ENCODE measurements at regions not wholly inside any gene's neighbourhood (a gene's known extent, or its start where the extent isn't known, plus 50 kb on each side); places are given as distances from the start of the nearest gene placed in this dataset.

DNA sequence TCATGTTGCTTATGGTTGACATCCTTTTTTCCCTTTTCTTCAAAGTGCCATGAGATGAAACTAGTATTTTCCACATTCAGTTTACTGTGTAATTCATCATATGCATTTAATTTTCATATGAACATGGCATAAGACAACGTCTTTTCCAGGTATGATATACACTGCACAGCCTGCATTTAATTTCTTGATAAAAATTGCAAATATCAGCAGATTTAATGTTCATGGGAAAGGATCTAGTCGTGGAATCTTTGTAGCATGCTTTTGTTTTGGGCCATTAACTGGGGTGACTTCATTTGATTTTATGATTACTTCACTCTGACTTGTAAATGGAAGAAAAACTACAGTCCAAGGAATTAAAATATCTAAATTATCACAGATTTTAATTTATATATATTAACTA, 837.3 kb downstream of the IPMK start:
- H3K9ac ChIP-seq (ENCODE audit: low read length): no peak overlapping the region
- no peak overlapping the region for H3K18ac ChIP-seq (ENCODE audit: low read length)
- no peak for DNase-seq
- H2AK5ac ChIP-seq (ENCODE audit: low read length): no peak overlapping the region
- WGBS (ENCODE audit: extremely low coverage, insufficient coverage, insufficient read length): no CpG with 5 or more reads among the region's 2 CpGs
- H3K4me2 ChIP-seq (ENCODE audit: low read length): no peak overlapping the region
- H4K12ac ChIP-seq (ENCODE audit: low read depth, low read length): no peak overlapping the region
- H3K27ac ChIP-seq (ENCODE audit: low read depth, low read length): no peak overlapping the region
- H3K14ac ChIP-seq (ENCODE audit: low read length): no peak overlapping the region
- H4K91ac ChIP-seq (ENCODE audit: low read depth, low read length): no peak overlapping the region
- H2BK5ac ChIP-seq (ENCODE audit: low read depth, low read length, poor library complexity): no peak overlapping the region
- H3K79me2 ChIP-seq (ENCODE audit: control insufficient read depth, insufficient read depth, low read length, poor library complexity): no peaks in the 10 kb centered on the region
- no peak overlapping the region for H3K4me3 ChIP-seq (ENCODE audit: low read depth, low read length)
- H3K79me1 ChIP-seq (ENCODE audit: low read length): no peaks in the 10 kb centered on the region
- H2AFZ ChIP-seq (ENCODE audit: insufficient read depth, low read length, poor library complexity): no peak overlapping the region
- H3K36me3 ChIP-seq (ENCODE audit: control insufficient read depth in 1 of 2, insufficient read depth in 2 of 2, low read length in 2 of 2): no peaks in the 10 kb centered on the region
- no peaks in the 10 kb centered on the region for H3K27me3 ChIP-seq (ENCODE audit: insufficient read depth, low read length)
- H3K23ac ChIP-seq (ENCODE audit: low read length): no peak overlapping the region
- H3K4me1 ChIP-seq (ENCODE audit: control insufficient read depth in 1 of 2, insufficient read depth in 2 of 2, low read length in 2 of 2): no peaks in the 10 kb centered on the region
- no peak overlapping the region for H3K4ac ChIP-seq (ENCODE audit: low read depth, low read length)
- no peak overlapping the region for H2BK12ac ChIP-seq (ENCODE audit: low read length)
- H4K8ac ChIP-seq (ENCODE audit: low read depth, low read length): no peak overlapping the region
- no peak overlapping the region for H2BK120ac ChIP-seq (ENCODE audit: insufficient read depth, low read length, poor library complexity)
- H3K9me3 ChIP-seq (ENCODE audit: insufficient read depth, low read depth, low read length): no peaks in the 10 kb centered on the region

DNA sequence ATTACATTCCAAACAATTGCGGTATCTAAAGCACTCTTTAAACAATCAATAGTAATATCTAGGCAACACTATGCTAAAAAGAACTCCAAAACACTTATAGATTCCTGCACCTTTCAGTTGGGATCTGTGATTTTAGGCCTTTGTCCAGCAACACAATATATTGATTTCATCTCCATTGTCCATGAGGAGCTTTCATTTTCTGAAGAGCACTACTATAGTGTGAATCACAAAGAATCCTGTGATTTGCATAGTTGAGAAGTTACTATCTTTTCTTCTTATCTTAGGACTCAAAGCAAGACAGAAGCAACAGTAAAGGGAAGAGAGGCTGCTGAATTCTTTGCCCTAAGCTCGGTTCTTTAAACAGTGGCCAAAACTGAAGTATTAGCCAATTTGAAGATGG, 846.8 kb downstream of the IPMK start:
- Histone ChIP-seq H4K8ac (ENCODE audit: low read depth, low read length) (no peak overlapping the region), H3K9ac (ENCODE audit: low read length) (no peak overlapping the region), H4K91ac (ENCODE audit: low read depth, low read length) (no peak overlapping the region), H3K27ac (ENCODE audit: low read depth, low read length) (no peak overlapping the region), H3K27me3 (ENCODE audit: insufficient read depth, low read length) (no peaks in the 10 kb centered on the region), H2AFZ (ENCODE audit: insufficient read depth, low read length, poor library complexity) (no peak overlapping the region), H3K79me2 (ENCODE audit: control insufficient read depth, insufficient read depth, low read length, poor library complexity) (no peaks in the 10 kb centered on the region), H2BK5ac (ENCODE audit: low read depth, low read length, poor library complexity) (no peak overlapping the region), H2AK5ac (ENCODE audit: low read length) (no peak overlapping the region), H3K4me2 (ENCODE audit: low read length) (no peak overlapping the region), H2BK12ac (ENCODE audit: low read length) (no peak overlapping the region), H3K4me1 (ENCODE audit: control insufficient read depth in 1 of 2, insufficient read depth in 2 of 2, low read length in 2 of 2) (no peaks in the 10 kb centered on the region), H3K9me3 (ENCODE audit: insufficient read depth, low read depth, low read length) (no peaks in the 10 kb centered on the region), H4K12ac (ENCODE audit: low read depth, low read length) (no peak overlapping the region), H3K79me1 (ENCODE audit: low read length) (no peaks in the 10 kb centered on the region), H3K4ac (ENCODE audit: low read depth, low read length) (no peak overlapping the region), H3K18ac (ENCODE audit: low read length) (no peak overlapping the region), H2BK120ac (ENCODE audit: insufficient read depth, low read length, poor library complexity) (no peak overlapping the region), H3K23ac (ENCODE audit: low read length) (no peak overlapping the region), H3K14ac (ENCODE audit: low read length) (no peak overlapping the region), H3K36me3 (ENCODE audit: control insufficient read depth in 1 of 2, insufficient read depth in 2 of 2, low read length in 2 of 2) (no peaks in the 10 kb centered on the region), H3K4me3 (ENCODE audit: low read depth, low read length) (no peak overlapping the region)
- peak in 1 of 2 donors; percentile 1 for DNase-seq
- no CpG with 5 or more reads among the region's 2 CpGs for WGBS (ENCODE audit: extremely low coverage, insufficient coverage, insufficient read length)

DNA sequence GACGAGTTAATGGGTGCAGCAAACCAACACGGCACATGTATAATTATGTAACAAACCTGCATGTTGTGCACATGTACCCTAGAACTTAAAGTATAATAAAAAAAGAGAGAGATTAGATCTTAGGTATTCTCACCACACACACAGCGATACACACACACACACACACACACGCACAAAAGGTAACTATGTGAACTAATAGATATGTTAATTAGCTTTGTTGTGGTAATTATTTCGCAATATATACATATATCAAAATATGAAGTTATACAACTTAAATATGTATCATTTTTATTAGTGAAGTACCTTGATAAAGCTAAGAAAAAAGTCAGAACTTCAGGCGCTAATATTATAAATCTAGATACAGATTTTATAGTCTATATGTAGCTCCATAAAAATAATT, 849.2 kb downstream of the IPMK start:
- no peak overlapping the region for H2AK5ac ChIP-seq (ENCODE audit: low read length)
- H3K4me3 ChIP-seq (ENCODE audit: low read depth, low read length): no peak overlapping the region
- H3K4me2 ChIP-seq (ENCODE audit: low read length): no peak overlapping the region
- no peak overlapping the region for H4K8ac ChIP-seq (ENCODE audit: low read depth, low read length)
- H2BK120ac ChIP-seq (ENCODE audit: insufficient read depth, low read length, poor library complexity): no peak overlapping the region
- no CpG with 5 or more reads among the region's 6 CpGs for WGBS (ENCODE audit: extremely low coverage, insufficient coverage, insufficient read length)
- H2AFZ ChIP-seq (ENCODE audit: insufficient read depth, low read length, poor library complexity): no peak overlapping the region
- no peak overlapping the region for H4K91ac ChIP-seq (ENCODE audit: low read depth, low read length)
- H3K9me3 ChIP-seq (ENCODE audit: insufficient read depth, low read depth, low read length): no peaks in the 10 kb centered on the region
- no peak overlapping the region for H4K12ac ChIP-seq (ENCODE audit: low read depth, low read length)
- H3K27me3 ChIP-seq (ENCODE audit: insufficient read depth, low read length): no peaks in the 10 kb centered on the region
- no peak overlapping the region for H3K18ac ChIP-seq (ENCODE audit: low read length)
- H3K27ac ChIP-seq (ENCODE audit: low read depth, low read length): no peak overlapping the region
- H3K79me1 ChIP-seq (ENCODE audit: low read length): no peaks in the 10 kb centered on the region
- H3K4me1 ChIP-seq (ENCODE audit: control insufficient read depth in 1 of 2, insufficient read depth in 2 of 2, low read length in 2 of 2): no peaks in the 10 kb centered on the region
- no peak overlapping the region for H3K14ac ChIP-seq (ENCODE audit: low read length)
- no peak overlapping the region for H3K4ac ChIP-seq (ENCODE audit: low read depth, low read length)
- no peak overlapping the region for H3K23ac ChIP-seq (ENCODE audit: low read length)
- H2BK12ac ChIP-seq (ENCODE audit: low read length): no peak overlapping the region
- no peak for DNase-seq
- no peak overlapping the region for H3K9ac ChIP-seq (ENCODE audit: low read length)
- H2BK5ac ChIP-seq (ENCODE audit: low read depth, low read length, poor library complexity): no peak overlapping the region
- H3K79me2 ChIP-seq (ENCODE audit: control insufficient read depth, insufficient read depth, low read length, poor library complexity): no peaks in the 10 kb centered on the region
- H3K36me3 ChIP-seq (ENCODE audit: control insufficient read depth in 1 of 2, insufficient read depth in 2 of 2, low read length in 2 of 2): no peaks in the 10 kb centered on the region

DNA sequence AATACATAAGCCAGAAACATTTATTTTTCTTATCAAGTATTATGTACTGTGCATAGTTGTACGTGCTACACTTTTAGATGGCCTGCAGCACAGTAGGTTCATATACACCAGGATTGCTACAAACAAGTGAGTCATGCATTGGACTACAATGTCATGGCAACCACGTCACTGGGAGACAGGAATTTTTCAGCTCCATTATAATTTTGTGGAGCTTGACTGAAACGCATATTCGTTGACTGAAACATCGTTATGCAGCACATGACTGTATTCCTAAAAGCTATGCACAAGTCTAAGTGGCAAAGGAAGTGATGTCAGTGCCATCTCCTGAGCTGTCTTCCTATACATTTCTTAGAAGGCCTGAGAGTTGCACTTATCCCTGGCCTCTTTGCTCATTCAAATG, 871.8 kb downstream of the IPMK start:
- Histone ChIP-seq H3K14ac (ENCODE audit: low read length) (no peak overlapping the region), H3K9ac (ENCODE audit: low read length) (no peak overlapping the region), H3K4me2 (ENCODE audit: low read length) (no peak overlapping the region), H3K27ac (ENCODE audit: low read depth, low read length) (no peak overlapping the region), H3K36me3 (ENCODE audit: control insufficient read depth in 1 of 2, insufficient read depth in 2 of 2, low read length in 2 of 2) (no peaks in the 10 kb centered on the region), H3K4me3 (ENCODE audit: low read depth, low read length) (no peak overlapping the region), H3K9me3 (ENCODE audit: insufficient read depth, low read depth, low read length) (no peaks in the 10 kb centered on the region), H3K23ac (ENCODE audit: low read length) (no peak overlapping the region), H4K91ac (ENCODE audit: low read depth, low read length) (no peak overlapping the region), H2AFZ (ENCODE audit: insufficient read depth, low read length, poor library complexity) (no peak overlapping the region), H4K8ac (ENCODE audit: low read depth, low read length) (no peak overlapping the region), H4K12ac (ENCODE audit: low read depth, low read length) (no peak overlapping the region), H3K79me1 (ENCODE audit: low read length) (no peaks in the 10 kb centered on the region), H3K18ac (ENCODE audit: low read length) (no peak overlapping the region), H3K4me1 (ENCODE audit: control insufficient read depth in 1 of 2, insufficient read depth in 2 of 2, low read length in 2 of 2) (no peaks in the 10 kb centered on the region), H2BK12ac (ENCODE audit: low read length) (no peak overlapping the region), H3K27me3 (ENCODE audit: insufficient read depth, low read length) (no peaks in the 10 kb centered on the region), H3K4ac (ENCODE audit: low read depth, low read length) (no peak overlapping the region), H3K79me2 (ENCODE audit: control insufficient read depth, insufficient read depth, low read length, poor library complexity) (no peaks in the 10 kb centered on the region), H2BK120ac (ENCODE audit: insufficient read depth, low read length, poor library complexity) (no peak overlapping the region), H2BK5ac (ENCODE audit: low read depth, low read length, poor library complexity) (no peak overlapping the region), H2AK5ac (ENCODE audit: low read length) (no peak overlapping the region)
- no CpG with 5 or more reads among the region's 5 CpGs for WGBS (ENCODE audit: extremely low coverage, insufficient coverage, insufficient read length)
- DNase-seq: peak; percentile 1 to 26

Data from trophoblast cell (in vitro differentiated cells and primary cell).